Cardiac muscle cell (in vitro differentiated cells and primary cell): ENCODE measurements at regions not wholly inside any gene's neighbourhood (a gene's known extent, or its start where the extent isn't known, plus 50 kb on each side); places are given as distances from the start of the nearest gene placed in this dataset.

Experiments used
- DNase-seq, 2 donors: peaks; one replicate each; pipeline versions ENCODE4 v3.0.0 to v3.0.0-alpha.2; 2010 to 2017; ENCODE audit warnings: low read depth in 1 of 2, low spot score in 1 of 2
- H3K27ac ChIP-seq: fragments of 200-600 bp; sonication (generic); 2 replicates; pipeline ENCODE4 v1.5.1; 2016
- H3K27me3 ChIP-seq: fragments of 200-600 bp; sonication (generic); 2 replicates; pipeline ENCODE4 v1.6.0; 2016; ENCODE audit warnings: control low read depth
- H3K36me3 ChIP-seq: fragments of 200-600 bp; sonication (generic); 2 replicates; pipeline ENCODE4 v1.5.1; 2016; ENCODE audit warnings: control low read depth
- H3K4me1 ChIP-seq: fragments of 200-600 bp; sonication (generic); 2 replicates; pipeline ENCODE4 v1.8.1; 2017; ENCODE audit warnings: low read depth, mild to moderate bottlenecking, mixed run types
- H3K4me3 ChIP-seq: fragments of 200-600 bp; sonication (generic); 2 replicates; pipeline ENCODE4 v1.5.1; 2016; ENCODE audit warnings: mild to moderate bottlenecking
- H3K9me3 ChIP-seq: fragments of 200-600 bp; sonication (generic); 2 replicates; pipeline ENCODE4 v1.5.1; 2017; ENCODE audit warnings: low read depth, mild to moderate bottlenecking, control low read depth
- TF ChIP-seq, protein P1 (sequence below): IDR thresholded peaks from 2 replicates; pipeline ENCODE4 v1.5.1; 2012; ENCODE audit warnings: low read depth, mild to moderate bottlenecking, low read length

DNA sequence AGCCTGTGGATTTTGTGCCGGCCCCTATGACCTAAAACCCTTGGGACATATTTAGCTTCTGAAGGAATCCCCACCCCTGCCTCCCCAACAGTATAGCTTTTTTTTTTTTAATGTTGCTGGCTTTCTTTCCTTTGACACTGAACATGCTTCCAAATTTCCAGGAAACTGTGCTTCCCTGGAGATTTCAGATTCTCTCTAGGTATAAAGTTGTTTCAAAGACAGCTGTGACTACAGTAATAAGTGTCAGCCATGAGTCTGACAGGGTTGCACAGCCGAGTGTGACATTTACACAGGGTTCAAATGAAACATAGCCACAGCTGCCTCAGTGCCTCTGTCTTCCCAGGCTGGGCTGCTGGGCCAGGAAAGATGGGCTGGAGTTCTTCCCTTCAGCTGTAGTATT is 466.6 kb upstream of the COBL start:
- Histone ChIP-seq H3K4me3 (no peak overlapping the region), H3K27ac (no peak overlapping the region), H3K9me3 (no peaks in the 10 kb centered on the region), H3K36me3 (no peaks in the 10 kb centered on the region), H3K27me3 (no peaks in the 10 kb centered on the region), H3K4me1 (no peaks in the 10 kb centered on the region)
- TF ChIP-seq, protein P1, sequence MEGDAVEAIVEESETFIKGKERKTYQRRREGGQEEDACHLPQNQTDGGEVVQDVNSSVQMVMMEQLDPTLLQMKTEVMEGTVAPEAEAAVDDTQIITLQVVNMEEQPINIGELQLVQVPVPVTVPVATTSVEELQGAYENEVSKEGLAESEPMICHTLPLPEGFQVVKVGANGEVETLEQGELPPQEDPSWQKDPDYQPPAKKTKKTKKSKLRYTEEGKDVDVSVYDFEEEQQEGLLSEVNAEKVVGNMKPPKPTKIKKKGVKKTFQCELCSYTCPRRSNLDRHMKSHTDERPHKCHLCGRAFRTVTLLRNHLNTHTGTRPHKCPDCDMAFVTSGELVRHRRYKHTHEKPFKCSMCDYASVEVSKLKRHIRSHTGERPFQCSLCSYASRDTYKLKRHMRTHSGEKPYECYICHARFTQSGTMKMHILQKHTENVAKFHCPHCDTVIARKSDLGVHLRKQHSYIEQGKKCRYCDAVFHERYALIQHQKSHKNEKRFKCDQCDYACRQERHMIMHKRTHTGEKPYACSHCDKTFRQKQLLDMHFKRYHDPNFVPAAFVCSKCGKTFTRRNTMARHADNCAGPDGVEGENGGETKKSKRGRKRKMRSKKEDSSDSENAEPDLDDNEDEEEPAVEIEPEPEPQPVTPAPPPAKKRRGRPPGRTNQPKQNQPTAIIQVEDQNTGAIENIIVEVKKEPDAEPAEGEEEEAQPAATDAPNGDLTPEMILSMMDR, result no peak
- DNase-seq, result no peak

GRCh38 chr7:51778121-51778520 is 461.5 kb upstream of the COBL start:
- Histone ChIP-seq H3K36me3 (no peaks in the 10 kb centered on the region), H3K27ac (no peak overlapping the region), H3K4me1 (no peaks in the 10 kb centered on the region), H3K27me3 (no peaks in the 10 kb centered on the region), H3K9me3 (no peaks in the 10 kb centered on the region), H3K4me3 (no peak overlapping the region)
- DNase-seq, result no peak
- TF ChIP-seq, protein P1, result no peak

DNA sequence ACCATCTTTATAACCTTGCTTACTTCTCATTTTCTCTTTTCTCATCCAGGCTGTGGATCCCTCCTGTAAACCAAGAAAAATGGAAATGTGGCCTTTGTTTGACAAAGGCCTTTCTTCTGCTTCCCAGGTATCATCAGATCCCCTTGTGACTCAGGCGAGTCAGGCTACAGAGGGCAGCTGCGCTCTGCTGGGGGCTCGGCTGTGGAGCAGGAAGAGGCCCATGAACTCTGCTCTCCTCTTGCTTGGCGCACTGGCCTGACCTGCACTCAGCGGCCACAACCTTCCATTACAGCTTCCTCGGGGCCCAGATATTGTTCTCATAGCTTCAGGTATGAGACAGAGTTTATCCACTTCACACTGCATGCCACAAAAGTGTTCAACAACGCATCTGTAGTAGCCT is 457.6 kb upstream of the COBL start:
- no peaks in the 10 kb centered on the region for H3K9me3 ChIP-seq
- H3K36me3 ChIP-seq, result no peaks in the 10 kb centered on the region
- no peak overlapping the region for H3K27ac ChIP-seq
- DNase-seq, result no peak
- H3K27me3 ChIP-seq, result no peaks in the 10 kb centered on the region
- TF ChIP-seq, protein P1, result no peak
- no peak overlapping the region for H3K4me3 ChIP-seq
- H3K4me1 ChIP-seq, result no peaks in the 10 kb centered on the region

GRCh38 chr7:51772190-51772589 is 455.6 kb upstream of the COBL start:
- no peak for DNase-seq
- Histone ChIP-seq H3K4me1 (no peaks in the 10 kb centered on the region), H3K27me3 (no peaks in the 10 kb centered on the region), H3K36me3 (no peaks in the 10 kb centered on the region), H3K4me3 (no peak overlapping the region), H3K27ac (no peak overlapping the region), H3K9me3 (no peaks in the 10 kb centered on the region)
- TF ChIP-seq, protein P1, result no peak

DNA sequence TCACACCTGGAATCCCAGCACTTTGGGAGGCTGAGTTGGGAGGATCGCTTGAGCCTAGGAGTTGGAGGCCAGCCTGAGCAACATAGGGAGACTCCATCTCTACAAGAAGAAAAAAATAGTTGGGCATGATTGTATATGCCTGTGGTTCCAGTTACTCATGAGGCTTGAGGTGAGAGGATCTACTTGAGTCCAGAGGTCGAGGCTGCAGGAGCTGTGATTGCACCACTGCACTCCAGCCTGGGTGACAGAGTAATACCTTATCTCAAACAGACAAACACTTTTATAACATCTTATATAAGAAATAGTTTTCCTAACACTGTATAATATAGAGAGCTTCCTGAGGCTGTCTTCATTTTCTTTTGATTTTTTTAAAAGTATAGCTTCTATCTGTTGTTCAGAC is 448.4 kb upstream of the COBL start:
- no peak for DNase-seq

More for the DNA sequence above, 448.4 kb upstream of the COBL start:
- no peaks in the 10 kb centered on the region for H3K9me3 ChIP-seq
- H3K4me1 ChIP-seq, result no peaks in the 10 kb centered on the region
- no peak overlapping the region for H3K27ac ChIP-seq
- TF ChIP-seq, protein P1, result no peak
- H3K36me3 ChIP-seq, result no peaks in the 10 kb centered on the region
- H3K4me3 ChIP-seq, result no peak overlapping the region
- no peaks in the 10 kb centered on the region for H3K27me3 ChIP-seq
